T-cell (primary cell): ENCODE measurements at regions not wholly inside any gene's neighbourhood (a gene's known extent, or its start where the extent isn't known, plus 50 kb on each side); places are given as distances from the start of the nearest gene placed in this dataset.

ENCODE experiments used
- ATAC-seq, 4 experiments: fragments of 200-7000 bp in 3 of 4; fragments of 150-1000 bp in 1 of 4; cut with Tn5 transposase; replicated peaks in 1 of 4; 1 replicate in 3 of 4; 2 replicates in 1 of 4; pipeline ENCODE4 v1.10.0; 2021; ENCODE audit warnings: moderate library complexity in 3 of 4, mild to moderate bottlenecking in 2 of 4, moderate number of reproducible peaks in 1 of 4
- CTCF ChIA-PET, 2 donors: fragments of 300-600 bp; sonication (Branson Sonifier 250); formaldehyde crosslinking; loops; one replicate each; lab custom pipeline; 2022; ENCODE audit warnings: antibody characterized with exemption in 2 of 2; lab: Charles Lee
- POLR2A ChIA-PET, 2 donors: fragments of 300-600 bp; sonication (Branson Sonifier 250); formaldehyde crosslinking; loops; one replicate each; lab custom pipeline; 2022; ENCODE audit warnings: antibody characterized with exemption in 2 of 2; lab: Charles Lee
- DNase-seq, 35 experiments: peaks; one replicate each; pipeline versions ENCODE4 v3.0.0 to v3.0.0-alpha.2; 2013 to 2023
- H3K27ac ChIP-seq: one replicate; pipeline ENCODE4 v1.5.1; 2013; ENCODE audit warnings: low read length
- H3K27me3 ChIP-seq, 2 experiments: replicated peaks in 1 of 2; 1 replicate in 1 of 2; 2 replicates in 1 of 2; pipeline versions ENCODE4 v1.6.1 to v1.7.0; 2013; ENCODE audit warnings: low read length in 1 of 2, mixed read lengths in 1 of 2; ENCODE audit not compliant: control insufficient read depth in 2 of 2, insufficient read depth in 2 of 2; ENCODE audit errors: extremely low read depth in 1 of 2
- H3K36me3 ChIP-seq, 2 donors: 1 replicate in 1 of 2; 2 replicates in 1 of 2; pipeline versions ENCODE4 v1.6.1 to v1.7.0; 2013; ENCODE audit warnings: low read length in 1 of 2; ENCODE audit not compliant: control insufficient read depth in 2 of 2, insufficient read depth in 1 of 2; ENCODE audit errors: extremely low read depth in 1 of 2
- H3K4me1 ChIP-seq, 2 experiments: 1 replicate in 1 of 2; 2 replicates in 1 of 2; pipeline versions ENCODE4 v1.6.1 to v1.7.0; 2013; ENCODE audit warnings: low read length in 2 of 2, mixed read lengths in 1 of 2; ENCODE audit not compliant: insufficient read depth in 2 of 2, control insufficient read depth in 1 of 2; ENCODE audit errors: extremely low read depth in 1 of 2
- H3K4me3 ChIP-seq, 2 donors: 1 replicate in 1 of 2; 2 replicates in 1 of 2; pipeline versions ENCODE4 v1.5.1 to v1.7.0; 2013; ENCODE audit warnings: mild to moderate bottlenecking in 2 of 2, low read length in 1 of 2, moderate library complexity in 1 of 2; ENCODE audit not compliant: control insufficient read depth in 1 of 2; ENCODE audit errors: extremely low read depth in 1 of 2
- H3K9me3 ChIP-seq: 2 replicates; pipeline ENCODE4 v1.7.0; 2013
- H3K27ac Mint-ChIP-seq, 2 donors: one replicate each; pipeline ENCODE4 v1.8.0; 2020 to 2021; ENCODE audit warnings: mild to moderate bottlenecking in 2 of 2, mixed read lengths in 2 of 2
- H3K27me3 Mint-ChIP-seq, 2 donors: one replicate each; pipeline ENCODE4 v1.8.0; 2021 to 2022; ENCODE audit warnings: mixed read lengths in 2 of 2
- H3K36me3 Mint-ChIP-seq: one replicate; pipeline ENCODE4 v1.8.0; 2021; ENCODE audit warnings: mixed read lengths
- H3K4me1 Mint-ChIP-seq, 3 donors: one replicate each; pipeline ENCODE4 v1.8.0; 2020 to 2022; ENCODE audit warnings: mixed read lengths in 3 of 3, mild to moderate bottlenecking in 1 of 3
- H3K4me3 Mint-ChIP-seq, 3 donors: one replicate each; pipeline ENCODE4 v1.8.0; 2020 to 2022; ENCODE audit warnings: mild to moderate bottlenecking in 3 of 3, mixed read lengths in 3 of 3, moderate library complexity in 3 of 3
- H3K9me3 Mint-ChIP-seq, 3 donors: one replicate each; pipeline ENCODE4 v1.8.0; 2020 to 2022; ENCODE audit warnings: mixed read lengths in 3 of 3
- WGBS: methylation state at CpG from one replicate; pipeline ENCODE4 v1.1.5; 2013; ENCODE audit warnings: missing lambda C conversion rate; ENCODE audit not compliant: insufficient coverage; 5-methylcytosine and 5-hydroxymethylcytosine counted together

DNA sequence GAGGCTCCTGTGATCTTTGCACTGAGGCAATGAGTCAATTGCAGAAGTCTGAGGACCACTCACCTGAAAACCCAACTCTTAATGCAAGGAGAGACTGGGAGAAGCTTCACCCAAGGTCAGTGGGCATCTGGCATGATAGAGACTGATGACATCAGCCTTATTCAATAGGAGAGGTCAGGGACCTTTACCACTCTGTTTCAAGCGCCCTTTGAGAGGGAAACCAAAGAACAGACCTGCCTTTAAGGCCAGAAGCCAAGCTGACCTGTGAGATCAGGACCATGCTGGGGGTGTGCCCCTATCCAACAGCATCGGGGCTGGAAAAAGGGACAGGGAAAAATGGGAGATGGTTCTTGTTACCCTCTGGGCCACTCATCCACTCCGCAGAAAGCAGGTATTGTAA, 83.3 kb upstream of the FOXN3 start:
- Histone ChIP-seq H3K4me1 (peaks cover 2 to 8% of the 10 kb centered on the region in 2 experiments), H3K9me3 (no peaks in the 10 kb centered on the region), H3K27me3 (no peaks in the 10 kb centered on the region), H3K27ac (no peak overlapping the region), H3K4me3 (no peak overlapping the region), H3K36me3 (peaks cover 0 to 17% of the 10 kb centered on the region in 2 donors)
- peaks cover 33 to 40% (median 38%) of the 10 kb centered on the region in 3 donors for H3K4me1 Mint-ChIP-seq
- ChIA-PET POLR2A (no interaction called here), CTCF (no interaction called here)
- no peak overlapping the region for H3K27ac Mint-ChIP-seq
- WGBS, result 100% methylated on average over 3 of the region's 3 CpGs
- H3K27me3 Mint-ChIP-seq, result no peaks in the 10 kb centered on the region
- H3K36me3 Mint-ChIP-seq, result peaks cover 39% of the 10 kb centered on the region
- no peak overlapping the region for H3K4me3 Mint-ChIP-seq
- ATAC-seq (no peak), DNase-seq (no peak)
- H3K9me3 Mint-ChIP-seq, result no peaks in the 10 kb centered on the region

DNA sequence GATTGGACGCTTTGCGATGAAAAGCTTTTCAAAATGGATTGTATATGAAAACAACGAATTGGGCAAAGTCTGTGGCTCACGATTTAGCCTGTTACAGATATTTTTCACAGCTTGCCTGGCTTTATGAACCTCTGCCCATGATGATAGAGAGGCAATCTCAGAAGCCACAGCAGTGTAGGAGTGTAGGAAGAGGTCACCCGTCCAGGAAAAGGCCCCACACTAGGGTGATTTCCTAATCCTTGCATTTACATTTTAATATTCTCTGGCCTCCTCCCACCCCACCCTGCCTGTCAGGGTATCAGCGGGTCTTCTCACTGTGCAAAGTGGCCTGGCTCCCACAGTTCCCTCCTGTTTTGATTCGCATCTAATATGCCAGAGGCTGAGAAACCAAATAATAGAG, 81.8 kb upstream of the FOXN3 start:
- WGBS, result 97% methylated on average over 5 of the region's 7 CpGs
- Mint-ChIP-seq H3K27me3 (no peaks in the 10 kb centered on the region), H3K4me1 (peaks cover 32 to 38% (median 36%) of the 10 kb centered on the region in 3 donors), H3K9me3 (no peaks in the 10 kb centered on the region), H3K27ac (no peak overlapping the region), H3K4me3 (no peak overlapping the region), H3K36me3 (peaks cover 32% of the 10 kb centered on the region)
- Histone ChIP-seq H3K9me3 (no peaks in the 10 kb centered on the region), H3K36me3 (peaks cover 0 to 17% of the 10 kb centered on the region in 2 donors), H3K4me3 (no peak overlapping the region), H3K27me3 (no peaks in the 10 kb centered on the region), H3K27ac (no peak overlapping the region), H3K4me1 (peaks cover 0 to 4% of the 10 kb centered on the region in 2 experiments)
- ChIA-PET POLR2A (no interaction called here), CTCF (interaction anchor here in 1 of 2 donors (0.8 kb wide), 1 partner anchor 458 kb away, joined by 4 read pairs; no protein-coding TSS in a partner anchor)
- ATAC-seq (no peak), DNase-seq (no peak)

DNA sequence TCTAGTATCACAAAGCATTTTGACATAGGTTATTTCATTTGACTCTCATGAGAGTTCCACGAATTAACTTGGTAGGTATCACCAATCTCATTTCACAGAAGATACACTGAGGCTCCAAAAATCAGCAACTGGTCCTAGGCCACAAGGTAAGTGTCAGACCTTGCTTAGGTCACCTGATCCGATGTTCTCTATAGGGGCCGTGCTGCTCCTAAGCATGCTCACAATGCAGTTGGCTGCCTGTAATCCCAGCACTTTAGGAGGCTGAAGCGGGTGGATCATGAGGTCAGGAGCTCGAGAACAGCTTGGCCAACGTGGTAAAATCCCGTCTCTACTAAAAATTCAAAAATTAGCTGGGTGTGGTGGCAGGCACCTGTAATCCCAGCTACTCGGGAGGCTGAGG, 78.7 kb upstream of the FOXN3 start:
- Mint-ChIP-seq H3K27ac (no peak overlapping the region), H3K9me3 (no peaks in the 10 kb centered on the region), H3K36me3 (peaks cover 17% of the 10 kb centered on the region), H3K27me3 (no peaks in the 10 kb centered on the region), H3K4me3 (no peak overlapping the region), H3K4me1 (peaks cover 35 to 36% (median 36%) of the 10 kb centered on the region in 3 donors)
- WGBS, result 98% methylated on average over 6 of the region's 8 CpGs
- ATAC-seq (no peak), DNase-seq (no peak)
- no peaks in the 10 kb centered on the region for H3K27me3 ChIP-seq
- H3K4me1 ChIP-seq, result peaks cover 3 to 4% of the 10 kb centered on the region in 2 experiments
- no peak overlapping the region for H3K4me3 ChIP-seq
- ChIA-PET CTCF (no interaction called here), POLR2A (no interaction called here)
- peaks cover 5 to 7% of the 10 kb centered on the region in 2 donors for H3K36me3 ChIP-seq
- H3K27ac ChIP-seq, result no peak overlapping the region
- no peaks in the 10 kb centered on the region for H3K9me3 ChIP-seq

DNA sequence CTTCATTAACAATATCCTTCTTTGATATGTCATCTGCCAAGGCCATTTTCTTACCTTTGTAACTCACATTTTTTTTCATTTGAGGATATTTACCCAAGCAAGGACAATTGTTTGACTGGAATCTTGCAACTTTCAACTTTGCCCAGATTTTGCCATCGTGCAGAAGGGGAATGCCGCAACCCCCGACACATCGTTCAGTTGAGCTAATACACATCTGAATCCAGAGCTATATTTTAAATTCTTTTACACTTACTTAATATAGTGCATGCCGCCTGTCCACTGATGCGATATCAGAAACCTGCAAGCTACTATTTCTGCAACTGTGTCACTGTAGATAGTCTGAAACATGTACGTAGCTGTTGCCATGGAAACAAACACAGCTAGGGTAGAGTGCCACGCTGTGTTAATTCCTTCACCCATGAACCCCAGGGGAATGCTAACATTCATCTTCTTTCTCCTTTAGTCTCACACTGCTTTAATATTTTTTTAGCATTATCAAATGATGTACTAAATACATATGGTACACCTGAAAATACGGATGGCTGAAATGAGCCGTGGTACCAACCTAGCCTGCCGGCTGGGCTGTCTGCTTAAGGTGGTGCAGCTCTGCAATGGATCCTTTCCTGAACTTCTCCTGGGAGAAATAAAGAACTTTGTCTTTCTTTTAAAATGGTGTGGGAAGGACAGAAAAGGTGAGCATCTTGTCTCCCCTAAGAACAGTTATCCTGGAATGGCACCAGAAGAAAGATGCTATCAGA, 77.0 kb upstream of the FOXN3 start:
- Histone ChIP-seq H3K27me3 (no peaks in the 10 kb centered on the region), H3K4me1 (peaks cover 3 to 4% of the 10 kb centered on the region in 2 experiments), H3K27ac (no peak overlapping the region), H3K9me3 (no peaks in the 10 kb centered on the region), H3K36me3 (peaks cover 0 to 5% of the 10 kb centered on the region in 2 donors), H3K4me3 (no peak overlapping the region)
- DNase-seq (no peak), ATAC-seq (no peak)
- H3K27me3 Mint-ChIP-seq, result no peaks in the 10 kb centered on the region
- H3K4me1 Mint-ChIP-seq, result peaks cover 41 to 48% (median 46%) of the 10 kb centered on the region in 3 donors
- WGBS, result 93% methylated on average over 5 of the region's 11 CpGs
- H3K4me3 Mint-ChIP-seq, result no peak overlapping the region
- POLR2A ChIA-PET, result interaction anchor here in 1 of 2 donors (0.6 kb wide), 2 partner anchors 70 to 255 kb away, joined by 3 to 6 read pairs; no protein-coding TSS in a partner anchor
- CTCF ChIA-PET, result interaction anchor here in 1 of 2 donors (0.8 to 1.0 kb wide), 2 partner anchors 50 to 274 kb away, joined by 3 to 6 read pairs; no protein-coding TSS in a partner anchor
- H3K36me3 Mint-ChIP-seq, result peaks cover 10% of the 10 kb centered on the region
- no peaks in the 10 kb centered on the region for H3K9me3 Mint-ChIP-seq
- no peak overlapping the region for H3K27ac Mint-ChIP-seq

DNA sequence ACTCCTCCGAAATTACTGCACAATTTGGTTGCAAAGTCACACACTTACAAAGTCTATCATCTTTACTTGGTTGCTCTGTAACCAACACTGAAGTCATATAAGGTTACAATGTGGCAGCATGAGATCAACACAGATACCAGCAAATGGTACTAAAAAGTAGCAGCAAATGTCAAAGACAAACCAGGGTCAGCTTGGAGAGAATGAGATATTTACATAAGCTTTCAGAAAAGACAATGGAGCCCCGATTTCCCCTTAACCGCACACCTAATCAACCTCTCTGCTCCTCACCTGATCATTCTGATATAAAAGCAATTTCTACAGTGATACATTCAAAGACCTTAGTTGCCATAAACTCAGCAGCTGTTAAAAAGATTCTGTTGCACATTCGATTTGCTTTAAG, 76.4 kb upstream of the FOXN3 start:
- CTCF ChIA-PET, result interaction anchor here in 1 of 2 donors (0.8 to 1.0 kb wide), 2 partner anchors 50 to 274 kb away, joined by 3 to 6 read pairs; no protein-coding TSS in a partner anchor
- WGBS, result 75% methylated on average over 1 of the region's 4 CpGs
- H3K27ac Mint-ChIP-seq, result no peak overlapping the region

DNA sequence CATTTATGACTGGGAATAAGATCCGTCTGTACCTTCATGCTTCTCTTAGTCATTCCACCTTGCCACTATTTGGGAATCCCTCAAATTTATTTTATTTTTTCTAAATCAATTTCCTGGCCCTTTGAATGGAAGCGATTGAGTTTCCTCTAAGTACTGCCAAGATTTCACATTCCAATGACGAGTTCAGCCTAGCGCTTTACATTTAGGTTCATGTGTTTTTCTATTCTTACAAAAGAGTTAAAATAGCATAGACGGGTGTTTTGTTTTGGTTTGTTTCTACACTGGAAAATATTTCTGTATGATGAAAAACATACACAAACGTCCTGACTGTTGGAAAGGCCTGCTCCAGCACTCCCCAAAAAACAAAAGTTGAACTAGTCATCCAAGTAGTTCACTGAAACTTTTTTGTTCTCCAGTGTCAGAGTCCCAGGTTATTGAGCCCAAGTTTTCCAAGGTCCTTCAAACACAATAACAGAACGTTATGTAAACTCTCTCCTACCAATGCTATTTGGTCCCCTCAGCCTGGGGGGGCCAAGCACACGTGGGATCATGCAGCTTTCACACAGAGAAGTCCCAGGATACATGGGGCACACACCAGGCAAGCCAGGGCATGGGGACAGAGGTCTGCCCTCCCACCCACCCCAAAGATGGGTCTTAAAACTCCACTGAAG, 74.8 kb upstream of the FOXN3 start:
- CTCF ChIA-PET, result no interaction called here

More for the DNA sequence above, 76.4 kb upstream of the FOXN3 start:
- DNase-seq (no peak), ATAC-seq (no peak)
- Histone ChIP-seq H3K27ac (no peak overlapping the region), H3K9me3 (no peaks in the 10 kb centered on the region), H3K4me3 (no peak overlapping the region), H3K4me1 (peaks cover 3 to 4% of the 10 kb centered on the region in 2 experiments), H3K27me3 (no peaks in the 10 kb centered on the region), H3K36me3 (peaks cover 0 to 5% of the 10 kb centered on the region in 2 donors)
- H3K4me1 Mint-ChIP-seq, result peaks cover 44 to 50% (median 48%) of the 10 kb centered on the region in 3 donors
- H3K4me3 Mint-ChIP-seq, result no peak overlapping the region
- H3K36me3 Mint-ChIP-seq, result peaks cover 10% of the 10 kb centered on the region
- H3K27me3 Mint-ChIP-seq, result no peaks in the 10 kb centered on the region
- H3K9me3 Mint-ChIP-seq, result no peaks in the 10 kb centered on the region
- POLR2A ChIA-PET, result interaction anchor here in 1 of 2 donors (0.6 kb wide), 1 partner anchor 71 kb away, joined by 3 read pairs; no protein-coding TSS in a partner anchor

More for the DNA sequence above, 74.8 kb upstream of the FOXN3 start:
- no peak for DNase-seq
- H3K4me1 Mint-ChIP-seq, result peaks cover 48 to 54% (median 51%) of the 10 kb centered on the region in 3 donors
- no peak overlapping the region for H3K27ac ChIP-seq
- POLR2A ChIA-PET, result no interaction called here
- 73% methylated on average over 2 of the region's 8 CpGs for WGBS
- H3K4me3 ChIP-seq, result no peak overlapping the region
- no peak overlapping the region for H3K4me3 Mint-ChIP-seq
- H3K36me3 Mint-ChIP-seq, result peaks cover 10% of the 10 kb centered on the region
- no peak overlapping the region for H3K27ac Mint-ChIP-seq
- H3K27me3 ChIP-seq, result no peaks in the 10 kb centered on the region
- peaks cover 0 to 5% of the 10 kb centered on the region in 2 donors for H3K36me3 ChIP-seq
- H3K9me3 ChIP-seq, result no peaks in the 10 kb centered on the region
- peaks cover 3 to 4% of the 10 kb centered on the region in 2 experiments for H3K4me1 ChIP-seq
- H3K9me3 Mint-ChIP-seq, result no peaks in the 10 kb centered on the region
- no peak for ATAC-seq
- H3K27me3 Mint-ChIP-seq, result no peaks in the 10 kb centered on the region
